Peyer's patch (tissue), 4 donors: ENCODE measurements at regions not wholly inside any gene's neighbourhood (a gene's known extent, or its start where the extent isn't known, plus 50 kb on each side); places are given as distances from the start of the nearest gene placed in this dataset.

Source experiments
- POLR2A ChIP-seq, 2 donors: fragments of 450-650 bp; IDR thresholded peaks; one replicate each; pipeline ENCODE4 v1.5.1; 2017; ENCODE audit warnings: antibody characterized with exemption in 2 of 2, mild to moderate bottlenecking in 2 of 2, moderate library complexity in 2 of 2
- TF ChIP-seq, protein P1 (sequence below), 6 experiments: fragments of 450-650 bp in 4 of 6; fragments of 200-600 bp in 2 of 6; sonication (generic) in 1 of 6; IDR thresholded peaks; one replicate each; pipeline ENCODE4 v1.5.1; 2017 to 2019; ENCODE audit warnings: antibody characterized with exemption in 6 of 6, mild to moderate bottlenecking in 3 of 6, moderate library complexity in 1 of 6

DNA sequence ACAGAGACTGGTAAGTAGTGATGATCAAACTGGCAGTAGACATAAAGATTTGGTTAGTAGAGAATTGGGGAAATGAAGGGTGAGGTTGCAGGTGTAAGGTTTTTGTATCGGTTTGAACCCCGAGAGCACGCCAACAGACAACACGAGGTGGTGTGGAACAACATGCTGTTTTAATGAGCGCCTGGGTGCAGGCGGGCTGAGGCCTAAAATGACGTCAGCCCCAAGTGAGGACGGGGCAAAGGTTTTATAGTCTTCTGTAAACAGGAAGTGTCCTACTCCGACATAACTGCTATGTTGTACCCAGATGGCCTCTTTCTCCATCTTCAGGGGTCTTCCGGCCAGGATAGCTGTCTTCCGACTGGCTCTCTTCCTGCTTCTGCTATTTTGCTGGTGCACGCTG, 178.8 kb downstream of the HHIPL2 start:
- TF ChIP-seq, protein P1, sequence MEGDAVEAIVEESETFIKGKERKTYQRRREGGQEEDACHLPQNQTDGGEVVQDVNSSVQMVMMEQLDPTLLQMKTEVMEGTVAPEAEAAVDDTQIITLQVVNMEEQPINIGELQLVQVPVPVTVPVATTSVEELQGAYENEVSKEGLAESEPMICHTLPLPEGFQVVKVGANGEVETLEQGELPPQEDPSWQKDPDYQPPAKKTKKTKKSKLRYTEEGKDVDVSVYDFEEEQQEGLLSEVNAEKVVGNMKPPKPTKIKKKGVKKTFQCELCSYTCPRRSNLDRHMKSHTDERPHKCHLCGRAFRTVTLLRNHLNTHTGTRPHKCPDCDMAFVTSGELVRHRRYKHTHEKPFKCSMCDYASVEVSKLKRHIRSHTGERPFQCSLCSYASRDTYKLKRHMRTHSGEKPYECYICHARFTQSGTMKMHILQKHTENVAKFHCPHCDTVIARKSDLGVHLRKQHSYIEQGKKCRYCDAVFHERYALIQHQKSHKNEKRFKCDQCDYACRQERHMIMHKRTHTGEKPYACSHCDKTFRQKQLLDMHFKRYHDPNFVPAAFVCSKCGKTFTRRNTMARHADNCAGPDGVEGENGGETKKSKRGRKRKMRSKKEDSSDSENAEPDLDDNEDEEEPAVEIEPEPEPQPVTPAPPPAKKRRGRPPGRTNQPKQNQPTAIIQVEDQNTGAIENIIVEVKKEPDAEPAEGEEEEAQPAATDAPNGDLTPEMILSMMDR (IDR thresholded peaks at IDR 0.05): no peak
- no peak for TF ChIP-seq POLR2A (IDR thresholded peaks at IDR 0.05)
